ENCODE measurements at regions not wholly inside any gene's neighbourhood (a gene's known extent, or its start where the extent isn't known, plus 50 kb on each side); places are given as distances from the start of the nearest gene placed in this dataset.
A peak's percentile ranks its signal among the peaks of the same experiment; 100 is the strongest.

- Histone ChIP-seq H3K4me1 (ENCODE audit: control insufficient read depth in 5 of 5, insufficient read depth in 5 of 5, low read length in 5 of 5) (no peaks in the 10 kb centered on the region), H3K36me3 (ENCODE audit: control insufficient read depth in 4 of 4, insufficient read depth in 4 of 4, low read length in 4 of 4) (no peaks in the 10 kb centered on the region), H3K9ac (ENCODE audit: insufficient read depth in 1 of 2, low read length in 2 of 2) (no peak overlapping the region), H3K9me3 (ENCODE audit: control insufficient read depth in 4 of 4, insufficient read depth in 3 of 4, low read length in 3 of 4) (peaks cover 0 to 6% (median 3%) of the 10 kb centered on the region in 4 donors), H3K27ac (ENCODE audit: low read depth in 1 of 2, low read length in 1 of 2) (no peak overlapping the region), H3K27me3 (ENCODE audit: control insufficient read depth in 3 of 3, insufficient read depth in 3 of 3, low read length in 2 of 3) (no peaks in the 10 kb centered on the region), H3K4me3 (no peak overlapping the region)
- TF ChIP-seq CTCF (IDR thresholded peaks at IDR 0.05; ENCODE audit: control extremely low read depth, extremely low read depth): no peak
- ATAC-seq (ENCODE audit: insufficient read depth, low FRiP score) (no peak), DNase-seq (no peak)
These were observed 562.1 kb downstream of the TBC1D4 start for GRCh38 chr13:74919914-74920313.

GRCh38 chr13:74912898-74913297 is 569.1 kb downstream of the TBC1D4 start:
- H3K36me3 ChIP-seq (ENCODE audit: control insufficient read depth in 4 of 4, insufficient read depth in 4 of 4, low read length in 4 of 4): no peaks in the 10 kb centered on the region
- no peaks in the 10 kb centered on the region for H3K9me3 ChIP-seq (ENCODE audit: control insufficient read depth in 4 of 4, insufficient read depth in 3 of 4, low read length in 3 of 4)
- H3K27me3 ChIP-seq (ENCODE audit: control insufficient read depth in 3 of 3, insufficient read depth in 3 of 3, low read length in 2 of 3): no peaks in the 10 kb centered on the region
- no peak overlapping the region for H3K9ac ChIP-seq (ENCODE audit: insufficient read depth in 1 of 2, low read length in 2 of 2)
- no peak for TF ChIP-seq CTCF (IDR thresholded peaks at IDR 0.05; ENCODE audit: control extremely low read depth, extremely low read depth)
- no peak overlapping the region for H3K27ac ChIP-seq (ENCODE audit: low read depth in 1 of 2, low read length in 1 of 2)
- no peak overlapping the region for H3K4me3 ChIP-seq
- ATAC-seq (ENCODE audit: insufficient read depth, low FRiP score) (no peak), DNase-seq (no peak)
- H3K4me1 ChIP-seq (ENCODE audit: control insufficient read depth in 5 of 5, insufficient read depth in 5 of 5, low read length in 5 of 5): no peaks in the 10 kb centered on the region
- 84 to 88% methylated on average over 2 of the region's 2 CpGs for WGBS, 2 donors

GRCh38 chr13:74910415-74910814 is 571.6 kb downstream of the TBC1D4 start:
- H3K27me3 ChIP-seq (ENCODE audit: control insufficient read depth in 3 of 3, insufficient read depth in 3 of 3, low read length in 2 of 3): no peaks in the 10 kb centered on the region
- no peak for TF ChIP-seq CTCF (IDR thresholded peaks at IDR 0.05; ENCODE audit: control extremely low read depth, extremely low read depth)
- H3K4me1 ChIP-seq (ENCODE audit: control insufficient read depth in 5 of 5, insufficient read depth in 5 of 5, low read length in 5 of 5): no peaks in the 10 kb centered on the region
- no peaks in the 10 kb centered on the region for H3K36me3 ChIP-seq (ENCODE audit: control insufficient read depth in 4 of 4, insufficient read depth in 4 of 4, low read length in 4 of 4)
- H3K4me3 ChIP-seq: no peak overlapping the region
- H3K9me3 ChIP-seq (ENCODE audit: control insufficient read depth in 4 of 4, insufficient read depth in 3 of 4, low read length in 3 of 4): no peaks in the 10 kb centered on the region
- DNase-seq (no peak), ATAC-seq (ENCODE audit: insufficient read depth, low FRiP score) (no peak)
- H3K27ac ChIP-seq (ENCODE audit: low read depth in 1 of 2, low read length in 1 of 2): no peak overlapping the region
- no peak overlapping the region for H3K9ac ChIP-seq (ENCODE audit: insufficient read depth in 1 of 2, low read length in 2 of 2)
- 89 to 92% methylated on average over 5 of the region's 5 CpGs for WGBS, 2 donors

- Histone ChIP-seq H3K9me3 (ENCODE audit: control insufficient read depth in 4 of 4, insufficient read depth in 3 of 4, low read length in 3 of 4) (no peaks in the 10 kb centered on the region), H3K27me3 (ENCODE audit: control insufficient read depth in 3 of 3, insufficient read depth in 3 of 3, low read length in 2 of 3) (no peaks in the 10 kb centered on the region), H3K27ac (ENCODE audit: low read depth in 1 of 2, low read length in 1 of 2) (no peak overlapping the region), H3K4me3 (no peak overlapping the region), H3K36me3 (ENCODE audit: control insufficient read depth in 4 of 4, insufficient read depth in 4 of 4, low read length in 4 of 4) (no peaks in the 10 kb centered on the region), H3K4me1 (ENCODE audit: control insufficient read depth in 5 of 5, insufficient read depth in 5 of 5, low read length in 5 of 5) (no peaks in the 10 kb centered on the region), H3K9ac (ENCODE audit: insufficient read depth in 1 of 2, low read length in 2 of 2) (no peak overlapping the region)
- WGBS, 2 donors: 50 to 51% methylated on average over 5 of the region's 5 CpGs
- TF ChIP-seq CTCF (IDR thresholded peaks at IDR 0.05; ENCODE audit: control extremely low read depth, extremely low read depth): no peak
- DNase-seq (peak in 2 of 3 donors; percentile 7 to 17), ATAC-seq (ENCODE audit: insufficient read depth, low FRiP score) (no peak)
These were observed 574.2 kb downstream of the TBC1D4 start for GRCh38 chr13:74907788-74908187.
